HFF-Myc (cell line): ENCODE measurements at regions not wholly inside any gene's neighbourhood (a gene's known extent, or its start where the extent isn't known, plus 50 kb on each side); places are given as distances from the start of the nearest gene placed in this dataset.

Source experiments
- DNase-seq: peaks from one replicate; pipeline ENCODE4 v3.0.0-alpha.2; 2011; ENCODE audit warnings: low read depth; ENCODE audit errors: extremely low read depth
- H3K4me3 ChIP-seq: replicated peaks from 2 replicates; pipeline ENCODE4 v1.5.1; 2011; ENCODE audit warnings: low read depth, mild to moderate bottlenecking, control low read depth, low read length
- TF ChIP-seq, protein P1 (sequence below): IDR thresholded peaks from 2 replicates; pipeline ENCODE4 v1.5.1; 2012; ENCODE audit warnings: mild to moderate bottlenecking, low read depth, low read length, control low read depth; ENCODE audit errors: missing control alignments

DNA sequence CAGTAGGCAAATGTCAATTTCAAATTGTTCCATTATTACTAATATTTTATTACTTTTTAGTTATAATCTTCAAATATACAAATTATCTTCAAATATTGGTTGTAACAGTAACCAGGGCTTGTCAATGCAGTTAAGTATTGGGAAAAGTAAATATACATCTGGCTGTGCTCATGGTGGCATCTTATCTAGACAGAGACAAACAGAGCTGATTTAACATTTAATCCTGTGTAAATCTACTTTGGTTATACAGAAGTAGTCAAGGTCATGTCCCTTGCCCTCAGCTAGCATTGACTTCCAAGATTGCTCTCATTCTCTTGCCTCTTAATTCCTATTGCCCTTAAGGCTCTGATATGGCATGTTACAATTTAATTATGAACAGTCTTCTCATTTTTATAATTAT, 98.4 kb upstream of the KLHL1 start:
- DNase-seq = no peak
- H3K4me3 ChIP-seq = no peak overlapping the region
- TF ChIP-seq, protein P1, sequence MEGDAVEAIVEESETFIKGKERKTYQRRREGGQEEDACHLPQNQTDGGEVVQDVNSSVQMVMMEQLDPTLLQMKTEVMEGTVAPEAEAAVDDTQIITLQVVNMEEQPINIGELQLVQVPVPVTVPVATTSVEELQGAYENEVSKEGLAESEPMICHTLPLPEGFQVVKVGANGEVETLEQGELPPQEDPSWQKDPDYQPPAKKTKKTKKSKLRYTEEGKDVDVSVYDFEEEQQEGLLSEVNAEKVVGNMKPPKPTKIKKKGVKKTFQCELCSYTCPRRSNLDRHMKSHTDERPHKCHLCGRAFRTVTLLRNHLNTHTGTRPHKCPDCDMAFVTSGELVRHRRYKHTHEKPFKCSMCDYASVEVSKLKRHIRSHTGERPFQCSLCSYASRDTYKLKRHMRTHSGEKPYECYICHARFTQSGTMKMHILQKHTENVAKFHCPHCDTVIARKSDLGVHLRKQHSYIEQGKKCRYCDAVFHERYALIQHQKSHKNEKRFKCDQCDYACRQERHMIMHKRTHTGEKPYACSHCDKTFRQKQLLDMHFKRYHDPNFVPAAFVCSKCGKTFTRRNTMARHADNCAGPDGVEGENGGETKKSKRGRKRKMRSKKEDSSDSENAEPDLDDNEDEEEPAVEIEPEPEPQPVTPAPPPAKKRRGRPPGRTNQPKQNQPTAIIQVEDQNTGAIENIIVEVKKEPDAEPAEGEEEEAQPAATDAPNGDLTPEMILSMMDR = no peak

DNA sequence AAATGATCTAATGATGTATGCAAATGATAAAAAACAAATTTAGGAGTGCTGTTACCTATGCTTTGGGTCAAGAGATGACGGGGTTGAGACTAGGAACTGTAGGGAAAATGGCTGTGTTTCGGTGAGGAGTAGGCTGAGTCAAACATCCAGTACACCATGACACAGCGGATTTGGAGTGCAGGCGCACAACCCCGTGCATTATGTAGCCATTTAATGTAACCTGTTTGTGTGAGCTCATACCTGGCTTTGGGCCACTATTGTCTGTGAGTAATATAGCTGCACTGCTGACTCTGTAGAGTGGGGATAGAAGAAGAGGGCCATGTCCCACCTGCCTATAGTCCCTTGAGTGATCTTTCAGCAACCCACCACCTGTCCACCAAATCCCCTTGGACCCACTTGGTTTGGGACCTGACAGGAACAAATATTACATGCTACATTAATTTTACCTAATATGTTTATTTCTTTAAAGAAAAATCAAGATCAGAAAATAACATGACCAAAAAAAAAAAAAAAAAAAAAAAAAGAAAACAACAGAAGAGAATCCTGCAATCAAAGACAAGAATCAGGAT, 95.5 kb upstream of the KLHL1 start:
- TF ChIP-seq, protein P1 = no peak
- no peak overlapping the region for H3K4me3 ChIP-seq
- no peak for DNase-seq

DNA sequence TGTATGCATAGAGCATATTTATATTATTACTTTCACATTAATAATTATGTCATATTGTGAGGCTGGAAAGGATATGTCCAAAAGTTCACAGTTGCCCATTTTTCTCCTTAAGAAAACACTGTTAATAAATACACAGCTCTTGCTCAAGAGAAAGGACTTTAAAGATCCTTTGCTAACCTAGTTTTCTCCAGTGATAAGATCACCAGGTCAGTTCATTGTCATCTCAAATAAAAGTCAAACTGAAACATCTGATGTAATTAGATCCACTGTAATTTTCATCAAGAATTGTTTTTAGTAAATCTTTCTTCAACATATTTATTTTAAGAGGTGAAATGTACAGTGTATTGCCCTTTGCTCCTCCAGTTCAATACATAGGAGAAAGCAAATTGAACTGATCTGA, 82.8 kb upstream of the KLHL1 start:
- no peak for DNase-seq
- no peak overlapping the region for H3K4me3 ChIP-seq
- TF ChIP-seq, protein P1 = no peak

DNA sequence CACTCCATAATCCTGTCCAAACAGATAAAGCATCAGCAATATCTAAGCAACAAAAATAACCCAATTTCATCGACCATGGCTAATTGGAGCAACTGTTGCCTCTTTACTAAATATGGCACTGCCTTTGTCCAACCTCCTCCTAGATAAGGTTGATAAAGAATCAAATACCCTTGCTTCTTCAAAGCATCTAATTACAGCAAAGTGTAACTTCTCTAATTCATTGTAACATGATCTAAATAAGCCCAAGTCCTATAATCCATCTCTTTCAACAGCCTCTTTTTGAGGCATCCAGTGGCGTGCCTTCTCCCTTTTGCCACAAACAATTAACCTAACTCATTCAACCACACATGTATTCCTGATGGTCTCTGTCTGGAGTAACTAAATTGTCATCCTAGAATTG, 81.7 kb upstream of the KLHL1 start:
- no peak for DNase-seq
- no peak overlapping the region for H3K4me3 ChIP-seq
- TF ChIP-seq, protein P1 = no peak

DNA sequence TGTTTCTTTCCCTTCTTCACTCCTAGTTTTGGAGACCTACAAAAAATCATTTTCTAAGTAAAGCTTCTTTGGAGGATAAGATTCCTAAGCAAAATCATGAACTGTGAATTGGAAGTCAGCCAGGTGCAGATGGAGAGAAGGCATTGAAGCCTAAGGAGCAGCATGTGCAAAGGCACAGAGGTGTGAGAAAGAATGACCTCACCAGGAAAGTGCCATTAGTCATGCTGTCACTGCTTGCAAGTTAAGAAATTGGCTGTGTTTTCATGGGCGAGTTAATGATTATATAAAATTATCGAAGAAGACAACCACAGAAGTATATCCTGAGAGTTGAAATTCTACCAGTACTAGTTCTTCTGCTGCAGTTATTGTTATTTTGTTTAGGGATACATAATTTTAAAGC, 80.3 kb upstream of the KLHL1 start:
- DNase-seq = no peak
- TF ChIP-seq, protein P1 = no peak
- no peak overlapping the region for H3K4me3 ChIP-seq

DNA sequence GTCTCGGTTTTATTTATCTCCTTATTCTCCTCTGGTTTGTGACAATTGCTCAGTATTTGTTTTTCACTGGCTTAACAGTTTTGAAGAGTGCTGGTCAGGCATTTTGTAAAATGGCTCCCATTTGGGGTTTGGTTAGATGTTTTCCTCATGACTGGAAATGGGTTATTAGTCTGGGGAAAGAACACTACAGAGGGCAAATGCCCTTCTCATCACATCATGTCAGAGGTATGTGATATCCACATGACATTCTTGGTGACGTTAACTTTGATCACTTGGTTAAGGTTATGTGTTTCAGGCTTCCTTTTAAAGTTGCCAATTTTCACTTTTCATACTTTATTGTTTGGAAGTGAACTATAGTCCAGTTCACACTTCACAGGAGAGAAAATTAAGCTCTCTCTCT, 74.8 kb upstream of the KLHL1 start:
- DNase-seq = no peak
- no peak overlapping the region for H3K4me3 ChIP-seq
- TF ChIP-seq, protein P1 = no peak
